HG03342 (cell line): ENCODE measurements at regions not wholly inside any gene's neighbourhood (a gene's known extent, or its start where the extent isn't known, plus 50 kb on each side); places are given as distances from the start of the nearest gene placed in this dataset.

ENCODE experiments used
- ATAC-seq: cut with Tn5 transposase; IDR thresholded peaks from one replicate; pipeline ENCODE4 v1.9.1; 2021; ENCODE audit warnings: mild to moderate bottlenecking, moderate library complexity; ENCODE audit not compliant: unreplicated experiment

- no peak for ATAC-seq
Observed at GRCh38 chr20:24203526-24204183, 215.1 kb upstream of the GGTLC1 start.

DNA sequence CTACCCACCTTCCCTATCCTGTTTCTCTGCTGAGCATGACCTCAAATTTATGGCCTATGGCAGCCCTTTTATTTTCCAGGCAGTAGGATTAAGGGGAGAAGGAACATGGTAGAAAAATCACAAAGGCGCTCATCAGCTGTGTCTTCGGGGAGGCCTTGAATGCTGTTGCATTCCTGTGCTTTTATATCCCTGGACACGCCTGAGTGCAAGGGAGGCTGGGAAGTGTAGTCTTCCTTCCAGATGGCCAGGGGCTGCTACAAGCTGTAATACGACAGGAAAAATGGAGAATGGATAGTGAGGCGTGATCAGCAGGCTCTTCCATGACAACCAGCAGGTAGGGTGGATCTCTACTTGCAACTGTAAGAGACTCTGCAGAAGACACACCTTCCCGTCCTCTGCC lies 210.9 kb upstream of the GGTLC1 start:
- no peak for ATAC-seq

DNA sequence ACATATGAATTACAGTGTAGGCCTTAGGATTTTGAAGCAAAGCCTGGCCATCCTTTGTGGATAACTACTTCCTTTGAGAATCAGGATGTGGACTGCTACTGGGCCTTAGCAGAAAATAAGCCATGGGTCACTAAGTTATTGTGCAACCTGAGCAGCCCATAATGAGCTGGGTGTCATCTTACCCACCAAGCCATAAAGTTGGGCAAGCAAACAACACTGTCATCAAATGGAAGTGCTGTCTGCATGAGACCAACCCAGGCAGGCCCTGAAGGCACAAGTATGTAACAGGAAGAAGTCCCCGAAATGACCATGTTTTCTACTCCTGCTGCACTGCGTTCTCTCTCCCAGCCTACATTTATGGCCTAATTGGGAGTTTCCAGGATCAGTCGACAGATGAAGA lies 205.6 kb upstream of the GGTLC1 start:
- no peak for ATAC-seq

DNA sequence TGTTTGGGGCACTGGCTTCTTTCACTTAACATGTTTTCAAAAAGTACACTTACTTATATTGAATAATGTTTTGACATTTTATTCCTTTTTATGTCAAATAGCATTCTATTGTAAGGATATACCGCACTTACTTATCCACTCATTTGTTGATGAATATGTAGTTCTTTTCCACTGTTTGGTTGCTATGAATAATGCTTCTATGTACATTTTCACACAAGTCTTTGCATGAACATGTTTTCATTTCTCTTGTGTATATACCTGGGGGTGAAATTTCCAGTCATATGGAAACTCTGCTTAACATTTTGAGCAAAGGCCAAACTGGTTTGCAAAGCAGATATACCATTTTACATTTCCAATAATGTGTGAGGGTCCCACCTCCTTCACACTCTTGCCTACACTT lies 202.3 kb upstream of the GGTLC1 start:
- ATAC-seq, result no peak

DNA sequence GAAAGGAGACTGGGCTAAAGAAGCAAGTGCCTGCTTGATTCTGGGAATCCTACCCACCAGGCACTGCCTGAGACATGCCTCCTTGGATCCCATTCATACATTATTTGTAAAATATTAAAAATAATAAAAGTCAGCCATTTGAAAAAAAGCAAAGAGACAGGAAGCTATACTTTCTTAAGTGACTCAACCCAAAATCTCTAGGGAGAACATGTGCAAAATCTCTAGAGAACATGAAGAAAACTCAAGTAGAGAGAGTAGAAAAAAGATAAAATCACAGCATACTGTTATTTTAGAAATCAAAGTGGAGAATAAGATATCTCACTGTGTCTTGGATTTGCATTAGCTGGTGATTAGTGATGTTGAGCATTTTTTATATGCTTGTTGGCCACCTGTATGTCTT lies 197.2 kb upstream of the GGTLC1 start:
- no peak for ATAC-seq

DNA sequence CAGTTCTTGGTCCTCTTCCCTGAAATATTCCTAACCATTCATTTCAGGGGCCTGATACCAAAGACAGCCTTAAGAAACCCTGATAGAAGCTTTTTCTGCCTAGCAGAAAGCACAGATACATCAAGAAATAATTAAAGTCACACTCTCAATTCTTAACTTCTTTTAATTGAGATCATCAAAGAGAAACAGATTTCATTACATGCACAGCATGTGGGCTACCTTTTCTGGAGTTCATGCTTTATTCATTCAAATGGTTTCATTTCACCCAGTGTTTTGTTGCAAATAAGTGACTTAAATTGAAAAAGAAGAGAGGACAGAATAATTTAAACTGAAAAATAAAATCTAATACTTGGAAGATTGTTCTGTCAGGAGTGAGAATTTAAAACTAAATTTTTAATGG lies 192.6 kb upstream of the GGTLC1 start:
- no peak for ATAC-seq

GRCh38 chr20:24169256-24169655 lies 180.7 kb upstream of the GGTLC1 start:
- ATAC-seq, result no peak

- no peak for ATAC-seq
Observed at GRCh38 chr20:24166412-24166811, 177.8 kb upstream of the GGTLC1 start.

GRCh38 chr20:24166123-24166381 lies 177.5 kb upstream of the GGTLC1 start:
- no peak for ATAC-seq

- ATAC-seq, result no peak
Observed at GRCh38 chr20:24165301-24166122, 176.9 kb upstream of the GGTLC1 start.

- no peak for ATAC-seq
Observed at GRCh38 chr20:24164360-24164759, 175.8 kb upstream of the GGTLC1 start.

DNA sequence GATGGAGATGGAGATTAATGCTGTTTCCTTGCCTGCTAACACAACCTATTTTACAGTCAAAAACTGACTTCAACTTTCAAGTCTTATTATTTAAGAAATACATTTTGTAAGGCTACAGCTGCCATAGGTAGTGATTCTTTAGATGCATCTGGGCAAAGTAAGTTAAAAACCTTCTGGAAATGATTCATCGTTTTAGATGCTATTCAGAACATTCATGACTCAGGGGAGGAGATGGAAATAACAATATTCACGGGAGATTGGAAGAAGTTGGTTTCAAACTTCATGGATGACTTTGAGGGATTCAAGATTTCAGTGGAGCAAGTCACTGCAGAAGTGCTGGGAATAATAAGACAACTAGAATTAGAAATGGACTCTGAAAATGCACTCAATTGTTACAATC lies 174.9 kb upstream of the GGTLC1 start:
- no peak for ATAC-seq

- no peak for ATAC-seq
Observed at GRCh38 chr20:24160563-24161281, 172.1 kb upstream of the GGTLC1 start.

DNA sequence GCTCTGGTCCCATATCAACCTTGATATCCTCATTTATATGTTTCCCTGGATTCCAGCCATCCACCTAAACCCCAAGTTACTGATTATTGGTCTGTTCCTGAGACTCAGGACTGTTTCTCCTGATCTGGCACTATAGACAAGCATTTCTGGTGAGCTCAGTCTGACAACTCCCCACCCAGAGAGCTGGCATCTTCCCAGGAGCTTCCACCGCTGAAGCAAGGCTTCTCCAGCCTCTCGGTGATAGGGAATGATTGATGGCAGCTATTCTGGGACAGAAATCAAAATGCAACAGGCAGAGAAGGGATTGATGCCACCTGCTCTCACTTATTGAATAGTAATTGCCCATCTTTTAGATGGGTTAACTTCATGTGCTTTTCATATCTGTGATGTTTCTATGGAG lies 169.7 kb upstream of the GGTLC1 start:
- no peak for ATAC-seq

DNA sequence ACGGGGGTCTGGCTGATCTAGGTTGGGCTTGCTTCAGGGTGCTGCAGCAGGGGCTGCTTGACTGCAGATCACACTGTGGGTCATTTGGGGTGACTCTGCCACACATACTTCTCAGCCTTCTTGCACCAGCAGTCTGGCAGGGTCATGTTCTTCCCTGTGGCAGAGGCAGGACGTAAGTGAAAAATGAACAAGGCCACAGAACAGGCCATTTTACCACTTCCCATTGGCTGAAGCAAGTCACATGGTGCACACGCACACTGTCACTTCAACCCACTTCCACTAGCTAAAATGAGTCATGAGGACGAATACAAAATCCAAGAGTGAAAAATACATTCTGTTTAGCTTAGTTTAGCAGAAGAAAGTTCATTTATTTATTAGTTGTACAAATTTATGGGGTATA lies 168.6 kb upstream of the GGTLC1 start:
- no peak for ATAC-seq

GRCh38 chr20:24153101-24154040 lies 164.8 kb upstream of the GGTLC1 start:
- ATAC-seq, result no peak

GRCh38 chr20:24151621-24152294 lies 163.2 kb upstream of the GGTLC1 start:
- ATAC-seq, result no peak

GRCh38 chr20:24150406-24150805 lies 161.8 kb upstream of the GGTLC1 start:
- no peak for ATAC-seq

DNA sequence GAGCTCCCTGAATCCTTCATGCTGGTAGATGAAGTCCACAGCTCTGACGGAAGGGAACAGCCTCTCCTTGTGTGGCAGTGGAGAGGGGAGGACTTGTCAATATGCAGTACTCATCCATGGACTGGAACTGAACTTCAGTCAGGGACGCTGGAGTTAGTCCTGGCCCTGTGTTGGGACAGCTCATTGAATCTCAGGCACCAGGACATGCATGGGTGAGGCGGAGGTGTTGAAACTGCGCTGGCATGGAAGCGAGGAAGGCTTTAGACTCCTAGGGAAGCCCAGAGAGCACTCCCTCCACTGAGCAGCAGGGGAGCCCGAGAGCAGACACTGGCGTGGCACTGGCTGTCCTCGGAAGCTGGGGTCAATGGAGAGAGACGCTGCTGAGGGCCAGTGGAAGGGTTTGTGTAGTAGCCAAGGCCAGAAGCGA lies 161.3 kb upstream of the GGTLC1 start:
- no peak for ATAC-seq

- ATAC-seq, result no peak
Observed at GRCh38 chr20:24149175-24149574, 160.6 kb upstream of the GGTLC1 start.
